Fibroblast of lung (primary cell): ENCODE measurements at regions not wholly inside any gene's neighbourhood (a gene's known extent, or its start where the extent isn't known, plus 50 kb on each side); places are given as distances from the start of the nearest gene placed in this dataset.

Experiments used
- DNase-seq, 2 donors: peaks; one replicate each; pipeline versions ENCODE4 v3.0.0 to v3.0.0-alpha.2; 2010; ENCODE audit warnings: low read depth in 2 of 2
- H2AFZ ChIP-seq: 2 replicates; pipeline ENCODE4 v1.5.1; 2012; ENCODE audit warnings: low read length, control low read depth, inconsistent platforms
- H3K27ac ChIP-seq: 2 replicates; pipeline ENCODE4 v1.5.1; 2011; ENCODE audit warnings: low read length, control low read depth; ENCODE audit not compliant: insufficient read depth
- H3K27me3 ChIP-seq: 2 replicates; pipeline ENCODE4 v1.5.1; 2011; ENCODE audit warnings: mild to moderate bottlenecking, low read length; ENCODE audit not compliant: control insufficient read depth, insufficient read depth
- H3K36me3 ChIP-seq: 2 replicates; pipeline ENCODE4 v1.5.1; 2011; ENCODE audit warnings: low read length; ENCODE audit not compliant: control insufficient read depth, insufficient read depth
- H3K4me1 ChIP-seq: 2 replicates; pipeline ENCODE4 v1.5.1; 2011; ENCODE audit warnings: low read length; ENCODE audit not compliant: control insufficient read depth, insufficient read depth; ENCODE audit errors: extremely low read depth
- H3K4me2 ChIP-seq: 2 replicates; pipeline ENCODE4 v1.5.1; 2011; ENCODE audit warnings: low read length, control low read depth; ENCODE audit not compliant: insufficient read depth; ENCODE audit errors: extremely low read depth
- H3K4me3 ChIP-seq, 4 experiments: fragments of 200-600 bp in 1 of 4; sonication (generic) in 1 of 4; replicated peaks in 1 of 4; 2 replicates each; pipeline ENCODE4 v1.5.1; 2011 to 2016; ENCODE audit warnings: low read length in 4 of 4, low read depth in 3 of 4, mild to moderate bottlenecking in 3 of 4, control low read depth in 2 of 4, inconsistent platforms in 1 of 4, mixed read lengths in 1 of 4; ENCODE audit not compliant: insufficient read depth in 1 of 4; ENCODE audit errors: control extremely low read depth in 1 of 4
- H3K79me2 ChIP-seq: 2 replicates; pipeline ENCODE4 v1.5.1; 2012; ENCODE audit warnings: mild to moderate bottlenecking, low read length, inconsistent platforms; ENCODE audit not compliant: control insufficient read depth, insufficient read depth
- H3K9ac ChIP-seq: 2 replicates; pipeline ENCODE4 v1.5.1; 2011; ENCODE audit warnings: mild to moderate bottlenecking, low read length, control low read depth; ENCODE audit not compliant: insufficient read depth
- H3K9me3 ChIP-seq: 2 replicates; pipeline ENCODE4 v1.5.1; 2012; ENCODE audit warnings: low read depth, low read length; ENCODE audit not compliant: control insufficient read depth, insufficient read depth
- H4K20me1 ChIP-seq: 2 replicates; pipeline ENCODE4 v1.5.1; 2011; ENCODE audit warnings: low read length; ENCODE audit not compliant: control insufficient read depth, insufficient read depth; ENCODE audit errors: extremely low read depth
- CTCF ChIP-seq, 2 donors: IDR thresholded peaks in 1 of 2; conservative IDR thresholded peaks in 1 of 2; 1 replicate in 1 of 2; 2 replicates in 1 of 2; pipeline ENCODE4 v1.5.1; 2011 to 2012; ENCODE audit warnings: low read length in 2 of 2, control low read depth in 1 of 2, inconsistent platforms in 1 of 2, low read depth in 1 of 2, mild to moderate bottlenecking in 1 of 2
- EZH2 ChIP-seq: IDR thresholded peaks from 2 replicates; pipeline ENCODE4 v1.5.1; 2012; ENCODE audit warnings: low read length, control low read depth, mild to moderate bottlenecking; ENCODE audit errors: missing control alignments

- no peak for DNase-seq
- Histone ChIP-seq H4K20me1 (no peaks in the 10 kb centered on the region), H3K36me3 (no peaks in the 10 kb centered on the region), H3K79me2 (no peaks in the 10 kb centered on the region), H3K4me2 (no peak overlapping the region), H3K27ac (no peak overlapping the region), H3K9ac (no peak overlapping the region), H3K4me3 (no peak overlapping the region), H3K4me1 (no peaks in the 10 kb centered on the region), H3K9me3 (no peaks in the 10 kb centered on the region), H3K27me3 (no peaks in the 10 kb centered on the region), H2AFZ (no peak overlapping the region)
- TF ChIP-seq EZH2 (no peak), CTCF (conservative IDR thresholded peaks at IDR 0.05 in 1 of 2, IDR thresholded peaks at IDR 0.05 in 1 of 2; ENCODE audit: low read depth in 1 of 2, low read length in 2 of 2) (no peak)
These were observed 67.8 kb upstream of the CITED2 start for GRCh38 chr6:139442188-139442671.

- no peak for DNase-seq
These were observed 64.9 kb upstream of the CITED2 start for GRCh38 chr6:139439349-139439748.

DNA sequence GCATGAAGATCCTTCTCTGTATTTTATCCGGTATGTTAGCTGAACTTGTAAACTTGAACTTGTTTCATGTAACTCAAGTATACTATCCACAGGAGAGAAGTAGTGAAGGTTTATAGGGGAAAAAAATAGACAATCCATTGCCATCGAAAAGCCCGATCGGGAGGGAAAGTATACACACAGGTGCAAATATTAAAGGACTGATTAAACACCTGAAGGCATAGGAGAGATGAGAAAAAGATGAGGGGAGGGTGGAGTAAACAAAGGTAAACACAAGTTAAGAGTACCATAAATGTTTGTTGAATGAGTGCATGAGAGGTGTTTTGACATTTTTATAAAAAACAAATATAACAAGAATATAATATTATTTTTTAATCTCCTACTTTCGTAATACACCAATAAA, 64.3 kb upstream of the CITED2 start:
- no peak overlapping the region for H3K27ac ChIP-seq
- H3K79me2 ChIP-seq, result no peaks in the 10 kb centered on the region
- H2AFZ ChIP-seq, result no peak overlapping the region
- no peak for DNase-seq
- H3K4me1 ChIP-seq, result no peaks in the 10 kb centered on the region
- no peaks in the 10 kb centered on the region for H3K9me3 ChIP-seq
- no peaks in the 10 kb centered on the region for H4K20me1 ChIP-seq
- no peaks in the 10 kb centered on the region for H3K27me3 ChIP-seq
- TF ChIP-seq CTCF (conservative IDR thresholded peaks at IDR 0.05 in 1 of 2, IDR thresholded peaks at IDR 0.05 in 1 of 2; ENCODE audit: low read depth in 1 of 2, low read length in 2 of 2) (no peak), EZH2 (no peak)
- no peak overlapping the region for H3K4me3 ChIP-seq
- no peaks in the 10 kb centered on the region for H3K36me3 ChIP-seq
- H3K4me2 ChIP-seq, result no peak overlapping the region
- no peak overlapping the region for H3K9ac ChIP-seq

More at GRCh38 chr6:139439349-139439748, 64.9 kb upstream of the CITED2 start:
- Histone ChIP-seq H3K27ac (no peak overlapping the region), H3K9ac (no peak overlapping the region), H3K4me3 (no peak overlapping the region), H3K36me3 (no peaks in the 10 kb centered on the region), H3K4me1 (no peaks in the 10 kb centered on the region), H3K79me2 (no peaks in the 10 kb centered on the region), H3K27me3 (no peaks in the 10 kb centered on the region), H3K4me2 (no peak overlapping the region), H4K20me1 (no peaks in the 10 kb centered on the region), H3K9me3 (no peaks in the 10 kb centered on the region), H2AFZ (no peak overlapping the region)
- TF ChIP-seq CTCF (conservative IDR thresholded peaks at IDR 0.05 in 1 of 2, IDR thresholded peaks at IDR 0.05 in 1 of 2; ENCODE audit: low read depth in 1 of 2, low read length in 2 of 2) (no peak), EZH2 (no peak)
